ENCODE measurements at regions not wholly inside any gene's neighbourhood (a gene's known extent, or its start where the extent isn't known, plus 50 kb on each side); places are given as distances from the start of the nearest gene placed in this dataset.

DNA sequence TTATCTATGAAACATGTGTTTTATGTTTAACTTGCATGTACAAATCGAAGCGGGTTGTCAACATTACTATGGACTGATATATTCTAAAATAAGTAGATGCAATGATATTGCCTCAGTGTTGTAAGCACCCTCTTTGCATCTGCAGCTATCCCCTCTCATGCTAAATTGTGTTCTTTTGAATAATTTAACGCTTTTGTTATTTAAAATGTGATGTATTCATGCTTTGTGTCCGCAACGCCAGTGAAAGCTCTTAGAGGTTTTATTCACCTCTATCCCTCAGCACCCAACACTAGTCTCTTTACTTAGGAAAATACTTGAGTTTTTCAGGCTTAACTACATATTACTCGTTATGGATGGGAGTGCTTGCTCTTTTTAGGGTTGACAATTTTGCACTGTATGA, 173.7 kb upstream of the ID4 start:
- TF ChIP-seq CTCF (IDR thresholded peaks at IDR 0.05; ENCODE audit: insufficient read depth, low read length, poor library complexity, severe bottlenecking) (no peak), EZH2phosphoT487 (conservative IDR thresholded peaks at IDR 0.05; ENCODE audit: low read length) (no peak)
- Histone ChIP-seq H3K9me2 (replicated peaks; ENCODE audit: insufficient read depth, low read length) (no peaks in the 10 kb centered on the region), H3K27ac (ENCODE audit: low read depth, low read length) (no peak overlapping the region), H3K4me3 (ENCODE audit: insufficient read depth, low read length, poor library complexity, severe bottlenecking) (no peak overlapping the region), H3K36me3 (ENCODE audit: low read length) (no peaks in the 10 kb centered on the region), H3F3A (ENCODE audit: insufficient read depth) (no peaks in the 10 kb centered on the region), H3K9ac (ENCODE audit: low read length) (no peak overlapping the region), H2AFZ (ENCODE audit: low read depth, low read length, severe bottlenecking) (no peak overlapping the region), H3K4me2 (ENCODE audit: low read depth, low read length, poor library complexity, severe bottlenecking) (no peak overlapping the region), H3K9me3 (ENCODE audit: insufficient read depth, low read length) (no peaks in the 10 kb centered on the region), H3K79me2 (ENCODE audit: insufficient read depth, low read length) (no peaks in the 10 kb centered on the region), H4K20me1 (ENCODE audit: low read depth, low read length) (no peaks in the 10 kb centered on the region), H3K27me3 (ENCODE audit: low read length) (no peaks in the 10 kb centered on the region)

DNA sequence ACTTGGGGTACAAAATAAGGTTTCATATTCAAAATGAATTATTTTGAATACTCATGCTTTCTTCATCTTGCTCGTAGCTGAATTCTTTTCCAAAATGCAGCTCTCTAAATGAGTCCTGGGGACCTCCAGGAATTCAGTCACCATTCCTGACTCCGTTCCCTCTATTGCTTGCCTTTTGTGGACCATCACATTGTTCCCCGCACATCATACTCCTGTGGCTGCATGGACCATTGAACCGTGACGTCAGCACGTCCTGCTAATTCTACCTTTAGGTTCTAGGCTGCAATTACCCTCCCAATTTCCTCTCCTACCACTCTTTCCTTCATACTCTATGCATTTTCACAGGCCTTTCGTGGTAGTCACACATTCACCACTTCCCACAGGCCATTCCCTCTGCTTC, 173.1 kb upstream of the ID4 start:
- no peaks in the 10 kb centered on the region for H3K27me3 ChIP-seq (ENCODE audit: low read length)
- no peak overlapping the region for H3K27ac ChIP-seq (ENCODE audit: low read depth, low read length)
- TF ChIP-seq CTCF (IDR thresholded peaks at IDR 0.05; ENCODE audit: insufficient read depth, low read length, poor library complexity, severe bottlenecking) (no peak), EZH2phosphoT487 (conservative IDR thresholded peaks at IDR 0.05; ENCODE audit: low read length) (no peak)
- no peak overlapping the region for H3K4me2 ChIP-seq (ENCODE audit: low read depth, low read length, poor library complexity, severe bottlenecking)
- no peaks in the 10 kb centered on the region for H3K9me2 ChIP-seq (replicated peaks; ENCODE audit: insufficient read depth, low read length)
- H3K4me3 ChIP-seq (ENCODE audit: insufficient read depth, low read length, poor library complexity, severe bottlenecking) = no peak overlapping the region
- H3K9me3 ChIP-seq (ENCODE audit: insufficient read depth, low read length) = no peaks in the 10 kb centered on the region
- no peaks in the 10 kb centered on the region for H3K79me2 ChIP-seq (ENCODE audit: insufficient read depth, low read length)
- H2AFZ ChIP-seq (ENCODE audit: low read depth, low read length, severe bottlenecking) = no peak overlapping the region
- H3K9ac ChIP-seq (ENCODE audit: low read length) = no peak overlapping the region
- no peaks in the 10 kb centered on the region for H3K36me3 ChIP-seq (ENCODE audit: low read length)
- H4K20me1 ChIP-seq (ENCODE audit: low read depth, low read length) = no peaks in the 10 kb centered on the region
- no peaks in the 10 kb centered on the region for H3F3A ChIP-seq (ENCODE audit: insufficient read depth)

- Histone ChIP-seq H3K79me2 (ENCODE audit: insufficient read depth, low read length) (no peaks in the 10 kb centered on the region), H2AFZ (ENCODE audit: low read depth, low read length, severe bottlenecking) (no peak overlapping the region), H3K9me3 (ENCODE audit: insufficient read depth, low read length) (no peaks in the 10 kb centered on the region), H3K4me3 (ENCODE audit: insufficient read depth, low read length, poor library complexity, severe bottlenecking) (no peak overlapping the region), H3K9me2 (replicated peaks; ENCODE audit: insufficient read depth, low read length) (no peaks in the 10 kb centered on the region), H3K36me3 (ENCODE audit: low read length) (no peaks in the 10 kb centered on the region), H3K27ac (ENCODE audit: low read depth, low read length) (no peak overlapping the region), H3K9ac (ENCODE audit: low read length) (no peak overlapping the region), H4K20me1 (ENCODE audit: low read depth, low read length) (no peaks in the 10 kb centered on the region), H3K4me2 (ENCODE audit: low read depth, low read length, poor library complexity, severe bottlenecking) (no peak overlapping the region), H3F3A (ENCODE audit: insufficient read depth) (no peaks in the 10 kb centered on the region), H3K27me3 (ENCODE audit: low read length) (0 out of 2 replicates have a peak, but pooled peaks cover 2% of the 10 kb centered on the region)
- TF ChIP-seq CTCF (IDR thresholded peaks at IDR 0.05; ENCODE audit: insufficient read depth, low read length, poor library complexity, severe bottlenecking) = no peak
- no peak for TF ChIP-seq EZH2phosphoT487 (conservative IDR thresholded peaks at IDR 0.05; ENCODE audit: low read length)
Observed at GRCh38 chr6:19664878-19665612, 172.1 kb upstream of the ID4 start.
